ENCODE measurements at regions not wholly inside any gene's neighbourhood (a gene's known extent, or its start where the extent isn't known, plus 50 kb on each side); places are given as distances from the start of the nearest gene placed in this dataset.

GRCh38 chr5:124919076-124919475 lies 172.6 kb upstream of the ZNF608 start:
- DNase-seq, result no peak
- 67 to 83% (median 74%) methylated on average over 1 of the region's 1 CpG for WGBS, 4 donors
- no peak overlapping the region for H3K27ac ChIP-seq
- TF ChIP-seq CTCF (IDR thresholded peaks at IDR 0.05), result no peak
- TF ChIP-seq POLR2A (IDR thresholded peaks at IDR 0.05), result no peak
- intact Hi-C loops (cut with DNase I), result no loop called here
- no peak overlapping the region for H3K4me3 ChIP-seq
- no peaks in the 10 kb centered on the region for H3K36me3 ChIP-seq (replicated peaks in 1 of 2)
- H3K4me1 ChIP-seq (replicated peaks in 1 of 2), result peaks cover 0 to 14% of the 10 kb centered on the region in 2 donors
- no peaks in the 10 kb centered on the region for H3K9me3 ChIP-seq (replicated peaks in 1 of 3)
- H3K27me3 ChIP-seq, result no peaks in the 10 kb centered on the region

- Histone ChIP-seq H3K27ac (no peak overlapping the region), H3K27me3 (no peaks in the 10 kb centered on the region), H3K4me1 (replicated peaks in 1 of 2) (peaks cover 0 to 14% of the 10 kb centered on the region in 2 donors), H3K4me3 (no peak overlapping the region), H3K9me3 (replicated peaks in 1 of 3) (no peaks in the 10 kb centered on the region), H3K36me3 (replicated peaks in 1 of 2) (no peaks in the 10 kb centered on the region)
- TF ChIP-seq POLR2A (IDR thresholded peaks at IDR 0.05) (no peak), CTCF (IDR thresholded peaks at IDR 0.05) (no peak)
- 80 to 93% (median 89%) methylated on average over 6 of the region's 6 CpGs for WGBS, 4 donors
- intact Hi-C loops (cut with DNase I), result no loop called here
- DNase-seq, result no peak
Measured at GRCh38 chr5:124919747-124920525, 173.5 kb upstream of the ZNF608 start.

GRCh38 chr5:124920909-124921666 lies 174.6 kb upstream of the ZNF608 start:
- Histone ChIP-seq H3K9me3 (replicated peaks in 1 of 3) (no peaks in the 10 kb centered on the region), H3K36me3 (replicated peaks in 1 of 2) (no peaks in the 10 kb centered on the region), H3K4me1 (replicated peaks in 1 of 2) (peaks cover 0 to 14% of the 10 kb centered on the region in 2 donors), H3K27me3 (no peaks in the 10 kb centered on the region), H3K27ac (no peak overlapping the region), H3K4me3 (no peak overlapping the region)
- DNase-seq, result no peak
- no peak for TF ChIP-seq POLR2A (IDR thresholded peaks at IDR 0.05)
- TF ChIP-seq CTCF (IDR thresholded peaks at IDR 0.05), result no peak
- WGBS, 4 donors, result 79 to 92% (median 88%) methylated on average over 9 of the region's 9 CpGs
- intact Hi-C loops (cut with DNase I), result no loop called here

GRCh38 chr5:124921694-124922093 lies 175.3 kb upstream of the ZNF608 start:
- 78 to 94% (median 91%) methylated on average over 4 of the region's 4 CpGs for WGBS, 4 donors
- no peaks in the 10 kb centered on the region for H3K9me3 ChIP-seq (replicated peaks in 1 of 3)
- intact Hi-C loops (cut with DNase I), result no loop called here
- peaks cover 0 to 14% of the 10 kb centered on the region in 2 donors for H3K4me1 ChIP-seq (replicated peaks in 1 of 2)
- TF ChIP-seq POLR2A (IDR thresholded peaks at IDR 0.05), result no peak
- no peak for TF ChIP-seq CTCF (IDR thresholded peaks at IDR 0.05)
- H3K4me3 ChIP-seq, result no peak overlapping the region
- no peaks in the 10 kb centered on the region for H3K27me3 ChIP-seq
- no peaks in the 10 kb centered on the region for H3K36me3 ChIP-seq (replicated peaks in 1 of 2)
- no peak overlapping the region for H3K27ac ChIP-seq
- DNase-seq, result no peak
